Mesendoderm (in vitro differentiated cells): ENCODE measurements at regions not wholly inside any gene's neighbourhood (a gene's known extent, or its start where the extent isn't known, plus 50 kb on each side); places are given as distances from the start of the nearest gene placed in this dataset.

ENCODE experiments used
- DNase-seq: peaks from one replicate; pipeline ENCODE4 v3.0.0; 2013
- H2AK5ac ChIP-seq: 2 replicates; pipeline ENCODE4 v1.6.1; 2013; ENCODE audit warnings: low read length, inconsistent platforms
- H2BK120ac ChIP-seq: 2 replicates; pipeline ENCODE4 v1.6.1; 2013; ENCODE audit warnings: low read depth, mild to moderate bottlenecking, low read length, moderate library complexity, mixed read lengths
- H2BK15ac ChIP-seq: replicated peaks from 2 replicates; pipeline ENCODE4 v1.6.1; 2013; ENCODE audit warnings: low read depth, mild to moderate bottlenecking, moderate library complexity
- H2BK5ac ChIP-seq: 2 replicates; pipeline ENCODE4 v1.6.1; 2013; ENCODE audit warnings: low read length, inconsistent platforms
- H3K18ac ChIP-seq: 2 replicates; pipeline ENCODE4 v1.6.1; 2013; ENCODE audit warnings: mild to moderate bottlenecking, low read length, mixed read lengths
- H3K23ac ChIP-seq: one replicate; pipeline ENCODE4 v1.6.1; 2013; ENCODE audit warnings: low read length
- H3K27ac ChIP-seq: 2 replicates; pipeline ENCODE4 v1.5.1; 2013; ENCODE audit warnings: low read depth, mild to moderate bottlenecking, inconsistent platforms, low read length, moderate library complexity
- H3K27me3 ChIP-seq: 2 replicates; pipeline ENCODE4 v1.6.1; 2013; ENCODE audit warnings: low read length, control low read depth, mild to moderate bottlenecking, inconsistent platforms; ENCODE audit not compliant: insufficient read depth, poor library complexity
- H3K36me3 ChIP-seq: 2 replicates; pipeline ENCODE4 v1.6.1; 2013; ENCODE audit warnings: low read length, inconsistent platforms; ENCODE audit not compliant: control insufficient read depth, insufficient read depth
- H3K4ac ChIP-seq: one replicate; pipeline ENCODE4 v1.6.1; 2013; ENCODE audit warnings: low read depth, mild to moderate bottlenecking, low read length, moderate library complexity
- H3K4me1 ChIP-seq: 2 replicates; pipeline ENCODE4 v1.6.1; 2013; ENCODE audit warnings: low read depth, low read length, inconsistent platforms; ENCODE audit not compliant: control insufficient read depth
- H3K4me2 ChIP-seq: 2 replicates; pipeline ENCODE4 v1.6.1; 2013; ENCODE audit warnings: low read length
- H3K4me3 ChIP-seq: 2 replicates; pipeline ENCODE4 v1.5.1; 2013; ENCODE audit warnings: mild to moderate bottlenecking, low read length
- H3K56ac ChIP-seq: one replicate; pipeline ENCODE4 v1.6.1; 2013; ENCODE audit warnings: low read length
- H3K79me1 ChIP-seq: 2 replicates; pipeline ENCODE4 v1.6.1; 2013; ENCODE audit warnings: low read length, inconsistent platforms
- H3K79me2 ChIP-seq: 2 replicates; pipeline ENCODE4 v1.6.1; 2013; ENCODE audit warnings: mild to moderate bottlenecking, low read length; ENCODE audit not compliant: control insufficient read depth, insufficient read depth
- H3K9ac ChIP-seq: 2 replicates; pipeline ENCODE4 v1.6.1; 2013; ENCODE audit warnings: low read length, inconsistent platforms
- H4K5ac ChIP-seq: one replicate; pipeline ENCODE4 v1.6.1; 2013; ENCODE audit warnings: low read length
- H4K8ac ChIP-seq: one replicate; pipeline ENCODE4 v1.6.1; 2013; ENCODE audit warnings: low read depth, mild to moderate bottlenecking, control low read depth, low read length, moderate library complexity
- WGBS: extraction: QIAGEN DNeasy Blood & Tissue Kit; methylation state at CpG from one replicate; pipeline ENCODE4 v1.1.7; 2013; ENCODE audit warnings: low lambda C conversion rate, missing lambda C conversion rate; ENCODE audit not compliant: insufficient coverage; ENCODE audit errors: extremely low coverage; 5-methylcytosine and 5-hydroxymethylcytosine counted together

DNA sequence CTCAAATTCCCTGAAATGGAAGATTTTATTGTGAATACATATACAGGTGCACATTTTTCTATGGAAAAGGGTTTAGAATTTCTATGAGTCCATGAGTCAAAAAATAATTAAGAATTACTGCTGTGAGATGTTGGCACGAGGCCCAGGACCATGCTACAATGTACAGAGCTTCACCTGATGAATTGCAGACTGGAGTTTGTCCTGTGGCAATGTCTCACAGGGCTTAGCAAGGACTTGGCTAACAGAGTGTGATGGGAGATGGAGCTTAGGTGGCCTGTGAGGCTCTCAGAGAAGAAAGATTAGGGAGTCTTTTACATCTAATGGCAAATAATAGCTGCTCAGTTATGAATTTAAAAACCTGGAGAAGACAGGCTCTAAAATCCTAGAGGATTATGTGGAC is 219.5 kb upstream of the CBLB start:
- WGBS = no CpG with 5 or more reads among the region's 1 CpG
- Histone ChIP-seq H2BK15ac (no peak overlapping the region), H3K18ac (no peak overlapping the region), H3K36me3 (no peaks in the 10 kb centered on the region), H3K9ac (no peak overlapping the region), H4K8ac (no peak overlapping the region), H2AK5ac (no peak overlapping the region), H3K4me2 (no peak overlapping the region), H3K4me3 (no peak overlapping the region), H3K27me3 (no peaks in the 10 kb centered on the region), H2BK5ac (no peak overlapping the region), H3K4ac (no peak overlapping the region), H3K79me2 (no peaks in the 10 kb centered on the region), H3K56ac (no peak overlapping the region), H4K5ac (no peak overlapping the region), H3K23ac (no peak overlapping the region), H3K4me1 (no peaks in the 10 kb centered on the region), H2BK120ac (no peak overlapping the region), H3K27ac (no peak overlapping the region), H3K79me1 (no peaks in the 10 kb centered on the region)
- no peak for DNase-seq

DNA sequence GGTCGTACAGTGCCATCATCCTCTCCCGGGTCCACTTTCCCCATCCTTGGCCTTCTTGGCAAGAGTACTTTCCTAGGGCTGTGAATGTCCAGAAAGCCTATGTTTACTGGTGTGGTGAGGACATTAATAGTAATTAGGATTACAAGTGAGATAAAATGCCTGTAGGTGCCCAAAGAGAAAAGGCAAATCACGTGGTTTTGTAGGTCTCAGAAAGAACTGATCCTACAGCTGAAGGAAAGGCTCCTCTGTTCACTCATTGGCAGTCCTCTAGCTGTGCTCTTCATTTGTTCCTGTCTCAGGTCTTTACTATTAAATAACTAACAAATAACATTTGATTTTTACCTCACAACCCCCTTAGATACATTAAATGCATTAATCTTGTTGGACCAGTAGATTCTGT is 220.1 kb upstream of the CBLB start:
- no peak overlapping the region for H3K56ac ChIP-seq
- no CpG with 5 or more reads among the region's 3 CpGs for WGBS
- no peak overlapping the region for H3K18ac ChIP-seq
- H2BK120ac ChIP-seq = no peak overlapping the region
- H3K4me2 ChIP-seq = no peak overlapping the region
- no peak overlapping the region for H3K27ac ChIP-seq
- no peak overlapping the region for H3K9ac ChIP-seq
- no peak overlapping the region for H4K5ac ChIP-seq
- H3K4me3 ChIP-seq = no peak overlapping the region
- H4K8ac ChIP-seq = no peak overlapping the region
- H3K27me3 ChIP-seq = no peaks in the 10 kb centered on the region
- H3K36me3 ChIP-seq = no peaks in the 10 kb centered on the region
- H3K23ac ChIP-seq = no peak overlapping the region
- no peak for DNase-seq
- H3K79me2 ChIP-seq = no peaks in the 10 kb centered on the region
- H3K79me1 ChIP-seq = no peaks in the 10 kb centered on the region
- H3K4me1 ChIP-seq = no peaks in the 10 kb centered on the region
- H2AK5ac ChIP-seq = no peak overlapping the region
- H2BK5ac ChIP-seq = no peak overlapping the region
- H2BK15ac ChIP-seq = no peak overlapping the region
- H3K4ac ChIP-seq = no peak overlapping the region

DNA sequence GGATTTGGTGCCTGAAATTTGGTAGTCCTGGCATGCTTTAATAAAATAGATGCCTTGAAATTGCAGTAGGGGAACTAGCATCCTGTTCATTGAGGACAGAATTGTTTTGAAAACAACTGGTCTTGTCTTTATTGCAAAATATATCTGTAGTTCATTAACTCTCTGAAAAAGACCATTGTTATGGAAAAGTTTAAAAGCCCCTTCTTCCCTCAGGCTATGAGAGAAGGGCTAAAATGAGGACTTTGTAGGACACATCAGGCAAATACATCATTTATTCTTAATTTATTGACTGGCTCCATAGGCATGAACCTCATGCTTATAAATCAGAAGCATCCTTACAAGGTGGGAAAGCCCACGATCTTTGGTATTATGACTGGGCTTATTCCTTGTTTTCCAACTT is 221.0 kb upstream of the CBLB start:
- Histone ChIP-seq H4K5ac (no peak overlapping the region), H4K8ac (no peak overlapping the region), H3K4ac (no peak overlapping the region), H3K18ac (no peak overlapping the region), H3K27ac (no peak overlapping the region), H3K79me2 (no peaks in the 10 kb centered on the region), H3K23ac (no peak overlapping the region), H3K36me3 (no peaks in the 10 kb centered on the region), H2BK5ac (no peak overlapping the region), H2BK15ac (no peak overlapping the region), H3K4me3 (no peak overlapping the region), H3K56ac (no peak overlapping the region), H3K4me2 (no peak overlapping the region), H2AK5ac (no peak overlapping the region), H3K27me3 (no peaks in the 10 kb centered on the region), H2BK120ac (no peak overlapping the region), H3K4me1 (no peaks in the 10 kb centered on the region), H3K79me1 (no peaks in the 10 kb centered on the region), H3K9ac (no peak overlapping the region)
- DNase-seq = no peak
- no CpG with 5 or more reads among the region's 1 CpG for WGBS

DNA sequence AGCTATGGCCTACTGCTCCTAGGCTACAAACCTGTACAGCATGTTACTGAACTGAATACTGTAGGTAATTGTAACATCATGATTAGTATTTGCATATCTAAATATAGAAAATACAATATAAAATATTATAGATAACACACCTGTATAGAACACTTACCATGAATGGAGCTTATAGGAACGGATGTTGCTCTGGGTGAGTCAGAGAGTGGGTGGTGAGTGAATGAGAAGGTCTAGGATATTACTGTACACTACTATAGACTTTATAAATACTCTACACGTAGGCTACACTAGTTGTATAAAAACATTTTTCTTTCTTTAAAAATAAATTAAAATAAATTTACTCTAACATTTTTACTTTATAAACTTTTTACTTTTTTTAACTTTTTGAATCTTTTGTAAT is 224.0 kb upstream of the CBLB start:
- Histone ChIP-seq H2AK5ac (no peak overlapping the region), H2BK5ac (no peak overlapping the region), H2BK15ac (no peak overlapping the region), H3K36me3 (no peaks in the 10 kb centered on the region), H3K4me3 (no peak overlapping the region), H3K79me1 (no peaks in the 10 kb centered on the region), H3K4me1 (no peaks in the 10 kb centered on the region), H2BK120ac (no peak overlapping the region), H3K79me2 (no peaks in the 10 kb centered on the region), H3K23ac (no peak overlapping the region), H3K27me3 (no peaks in the 10 kb centered on the region), H3K9ac (no peak overlapping the region), H3K4me2 (no peak overlapping the region), H4K8ac (no peak overlapping the region), H3K27ac (no peak overlapping the region), H3K18ac (no peak overlapping the region), H4K5ac (no peak overlapping the region), H3K4ac (no peak overlapping the region), H3K56ac (no peak overlapping the region)
- DNase-seq = no peak
- WGBS = 100% methylated on average over 1 of the region's 2 CpGs

DNA sequence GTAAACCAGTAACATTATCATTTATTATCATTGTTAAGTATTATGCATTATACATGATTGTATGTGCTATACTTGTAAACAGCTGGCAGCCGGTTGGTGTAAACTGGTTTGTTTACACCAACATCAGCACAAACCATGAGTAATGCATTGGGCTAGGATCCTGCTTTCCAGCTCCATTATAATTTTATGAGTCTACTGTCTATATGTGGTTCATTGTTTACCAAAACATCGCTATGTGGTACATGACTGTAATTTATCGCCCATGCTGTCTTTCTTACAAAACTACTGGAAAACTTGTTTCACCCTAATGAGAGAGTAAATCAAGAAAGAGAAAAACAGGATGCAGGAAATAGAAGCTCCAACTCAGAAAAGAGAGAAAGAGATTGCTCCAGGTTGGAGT is 224.8 kb upstream of the CBLB start:
- Histone ChIP-seq H3K56ac (no peak overlapping the region), H4K5ac (no peak overlapping the region), H3K18ac (no peak overlapping the region), H4K8ac (no peak overlapping the region), H2BK120ac (no peak overlapping the region), H3K9ac (no peak overlapping the region), H2BK15ac (no peak overlapping the region), H3K36me3 (no peaks in the 10 kb centered on the region), H3K4me3 (no peak overlapping the region), H2AK5ac (no peak overlapping the region), H3K27me3 (no peaks in the 10 kb centered on the region), H3K79me2 (no peaks in the 10 kb centered on the region), H3K79me1 (no peaks in the 10 kb centered on the region), H3K27ac (no peak overlapping the region), H3K4me2 (no peak overlapping the region), H3K4me1 (no peaks in the 10 kb centered on the region), H2BK5ac (no peak overlapping the region), H3K4ac (no peak overlapping the region), H3K23ac (no peak overlapping the region)
- DNase-seq = no peak
- WGBS = no CpG with 5 or more reads among the region's 3 CpGs

DNA sequence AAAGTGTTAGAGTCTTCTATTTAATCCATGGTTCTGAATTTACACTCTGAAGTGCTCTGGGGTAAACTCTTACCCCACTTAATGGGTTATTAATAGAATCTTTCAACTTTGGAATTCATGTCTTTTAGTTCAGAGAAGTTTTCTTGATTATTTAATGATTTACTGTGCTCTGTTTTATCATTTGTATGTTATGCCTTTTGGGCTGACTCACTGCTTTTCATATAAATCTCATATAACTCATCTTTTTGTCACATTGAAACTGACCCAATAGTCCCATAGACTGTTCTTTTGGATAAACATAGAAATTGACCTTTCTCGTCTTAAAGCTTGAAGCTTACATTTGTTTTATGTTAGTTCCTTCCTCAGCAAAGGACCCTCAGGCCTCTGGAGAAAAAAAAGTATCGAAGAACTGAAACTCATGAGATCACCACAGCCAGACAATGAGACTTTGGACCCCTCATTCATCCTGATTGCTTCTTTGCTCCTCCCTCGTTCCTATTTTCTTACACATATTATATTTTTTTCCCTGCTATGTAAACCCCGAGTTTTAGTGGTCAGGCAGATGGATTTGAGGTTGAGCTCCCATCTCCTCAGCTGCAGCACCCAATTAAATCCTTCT is 229.1 kb upstream of the CBLB start:
- Histone ChIP-seq H4K5ac (no peak overlapping the region), H3K56ac (no peak overlapping the region), H2BK15ac (no peak overlapping the region), H3K23ac (no peak overlapping the region), H3K9ac (no peak overlapping the region), H3K4me3 (no peak overlapping the region), H3K18ac (no peak overlapping the region), H3K27me3 (no peaks in the 10 kb centered on the region), H3K79me2 (no peaks in the 10 kb centered on the region), H3K4me2 (no peak overlapping the region), H3K27ac (no peak overlapping the region), H2BK5ac (no peak overlapping the region), H2AK5ac (no peak overlapping the region), H2BK120ac (no peak overlapping the region), H3K36me3 (no peaks in the 10 kb centered on the region), H4K8ac (no peak overlapping the region), H3K4ac (no peak overlapping the region), H3K79me1 (no peaks in the 10 kb centered on the region), H3K4me1 (no peaks in the 10 kb centered on the region)
- DNase-seq = no peak
- no CpG with 5 or more reads among the region's 4 CpGs for WGBS
